K562 (cell line): ENCODE measurements at regions not wholly inside any gene's neighbourhood (a gene's known extent, or its start where the extent isn't known, plus 50 kb on each side); places are given as distances from the start of the nearest gene placed in this dataset.

ENCODE experiments used
- CREBBP ChIP-seq: IDR thresholded peaks from one replicate; pipeline ENCODE4 v1.6.1; 2012; ENCODE audit warnings: low read depth, mild to moderate bottlenecking, control low read depth, inconsistent platforms, low read length
- CTCF ChIP-seq, 3 experiments: IDR thresholded peaks in 2 of 3; conservative IDR thresholded peaks in 1 of 3; 2 replicates each; pipeline ENCODE4 v1.5.1; 2011 to 2012; ENCODE audit warnings: low read length in 3 of 3, mild to moderate bottlenecking in 3 of 3, control low read depth in 2 of 3, improper control_type of control experiment in 1 of 3, inconsistent platforms in 1 of 3, low read depth in 1 of 3, mixed read lengths in 1 of 3, moderate library complexity in 1 of 3; ENCODE audit not compliant: insufficient read depth in 2 of 3
- EGR1 ChIP-seq: fragments of 450-650 bp; conservative IDR thresholded peaks from 2 replicates; pipeline ENCODE4 v1.6.1; 2017; ENCODE audit warnings: mild to moderate bottlenecking
- LARP7 ChIP-seq: fragments of 450-650 bp; IDR thresholded peaks from 2 replicates; pipeline ENCODE4 v1.6.1; 2016
- MEF2A ChIP-seq: IDR thresholded peaks from 2 replicates; pipeline ENCODE4 v1.6.1; 2011; ENCODE audit warnings: low read depth, mild to moderate bottlenecking, low read length, moderate library complexity; ENCODE audit not compliant: control insufficient read depth
- POLR2A ChIP-seq: fragments of 450-650 bp; conservative IDR thresholded peaks from 2 replicates; pipeline ENCODE4 v1.6.1; 2016
- SAFB2 ChIP-seq: fragments of 200-400 bp; formaldehyde crosslinking; IDR thresholded peaks from 2 replicates; pipeline ENCODE4 v1.6.1; 2018; ENCODE audit warnings: borderline replicate concordance, low read length, low read depth, moderate library complexity; ENCODE audit not compliant: severe bottlenecking
- ZNF232 ChIP-seq: sonication (generic); formaldehyde crosslinking; IDR thresholded peaks from 2 replicates; pipeline ENCODE4 v1.8.0; 2022; ENCODE audit warnings: mild to moderate bottlenecking, missing genetic modification reagents

- TF ChIP-seq CTCF (IDR thresholded peaks at IDR 0.05 in 2 of 3, conservative IDR thresholded peaks at IDR 0.05 in 1 of 3; ENCODE audit: insufficient read depth in 2 of 3, low read depth in 1 of 3, low read length in 3 of 3): no peak
- no peak for TF ChIP-seq LARP7
- no peak for TF ChIP-seq EGR1
- no peak for TF ChIP-seq SAFB2
- TF ChIP-seq POLR2A: no peak
- no peak for TF ChIP-seq CREBBP
- TF ChIP-seq MEF2A: no peak
- TF ChIP-seq ZNF232: no peak
Measured at GRCh38 chr1:69196071-69196470, 371.7 kb upstream of the LRRC7 start.
